ENCODE measurements at regions not wholly inside any gene's neighbourhood (a gene's known extent, or its start where the extent isn't known, plus 50 kb on each side); places are given as distances from the start of the nearest gene placed in this dataset.

DNA sequence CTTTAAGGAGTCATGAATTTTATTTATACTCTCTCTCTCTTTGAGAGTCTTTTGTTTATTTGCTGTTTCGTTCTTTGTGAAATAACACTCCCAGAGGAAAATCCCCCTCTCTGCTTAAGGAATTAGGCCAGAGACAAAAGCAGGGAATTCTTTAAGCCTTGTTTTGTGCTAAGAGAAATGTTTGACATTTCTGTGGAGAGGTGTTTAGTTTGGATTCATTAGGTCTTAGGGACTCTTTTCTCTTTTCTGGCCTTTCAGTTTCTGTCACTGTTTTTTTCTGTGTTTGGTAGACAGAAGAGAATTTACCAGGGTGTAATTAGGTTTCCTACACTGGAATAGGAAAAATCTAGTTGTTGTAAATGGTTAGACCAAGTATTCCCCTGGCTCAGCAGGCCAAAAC, 241.8 kb upstream of the NR2F2 start:
- DNase-seq (ENCODE audit: low spot score), result no peak

DNA sequence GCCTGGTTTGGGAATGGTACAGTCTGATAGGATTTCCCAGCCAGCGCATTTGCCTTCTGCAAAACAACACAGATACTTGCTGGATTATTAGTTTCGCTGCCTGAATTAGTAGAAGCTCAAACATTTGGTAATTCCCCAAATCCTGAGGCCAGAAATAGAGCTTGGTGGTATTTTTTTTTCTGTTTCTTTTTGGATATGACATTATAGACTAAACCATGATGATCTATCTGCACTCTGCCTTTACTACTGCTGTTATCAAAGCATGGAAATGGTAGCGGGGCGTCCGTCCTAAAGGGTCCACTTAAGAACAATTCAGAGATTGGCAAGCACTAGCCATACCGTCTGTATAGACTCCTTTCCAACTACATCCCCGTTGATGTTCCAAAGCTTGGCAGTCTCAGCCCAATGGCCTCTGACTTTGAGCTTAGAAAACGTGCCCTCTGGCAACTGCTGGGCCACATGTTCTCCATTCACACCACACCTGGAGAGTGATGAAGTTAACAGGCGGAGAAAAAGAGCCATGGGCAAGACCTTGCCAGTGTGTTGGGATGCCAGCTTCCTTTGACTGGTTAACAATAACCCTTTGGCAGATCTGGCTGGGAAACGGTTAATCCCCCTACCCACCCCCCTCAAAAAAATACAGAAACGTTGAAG, 241.0 kb upstream of the NR2F2 start:
- DNase-seq (ENCODE audit: low spot score), result no peak

DNA sequence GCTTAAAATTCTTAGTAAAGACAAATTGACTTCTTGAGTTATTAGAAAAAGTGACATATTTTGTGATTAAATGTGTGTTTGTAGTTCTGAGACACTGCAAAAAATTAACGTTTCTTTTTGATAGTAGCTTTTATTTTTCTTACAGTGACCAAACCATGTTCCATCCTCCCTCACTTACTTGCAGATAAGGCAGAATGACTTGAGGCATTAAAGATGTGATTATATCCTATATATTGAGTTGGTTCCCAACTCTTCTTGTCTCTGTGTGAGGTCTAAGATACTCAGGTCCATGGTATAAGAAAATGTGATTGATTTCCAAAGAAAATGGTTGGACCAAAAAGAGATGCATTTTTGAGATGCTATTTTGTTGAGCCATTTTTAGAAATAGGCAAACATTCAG, 238.3 kb upstream of the NR2F2 start:
- DNase-seq (ENCODE audit: low spot score), result no peak

DNA sequence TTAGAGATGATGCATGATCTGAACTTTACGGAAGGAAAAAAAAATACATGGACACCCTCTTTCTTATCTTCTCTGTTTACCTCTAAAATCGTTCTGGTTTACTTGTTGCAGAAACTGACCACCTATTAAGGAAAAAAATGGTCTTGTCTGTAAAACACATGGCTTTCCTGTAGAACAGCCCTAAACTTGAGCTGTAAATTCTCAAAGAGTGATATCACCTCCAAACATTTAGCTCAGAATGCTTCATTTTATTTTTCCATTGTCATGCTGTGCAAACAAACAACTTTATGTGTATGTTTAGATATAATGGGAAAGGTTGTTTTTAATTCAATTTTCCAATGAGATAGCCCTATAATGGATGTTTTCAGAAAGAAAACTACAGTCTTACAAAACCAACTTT, 237.4 kb upstream of the NR2F2 start:
- DNase-seq (ENCODE audit: low spot score), result peak; percentile 1

GRCh38 chr15:96097661-96098060, 232.8 kb upstream of the NR2F2 start:
- DNase-seq (ENCODE audit: low spot score), result no peak

DNA sequence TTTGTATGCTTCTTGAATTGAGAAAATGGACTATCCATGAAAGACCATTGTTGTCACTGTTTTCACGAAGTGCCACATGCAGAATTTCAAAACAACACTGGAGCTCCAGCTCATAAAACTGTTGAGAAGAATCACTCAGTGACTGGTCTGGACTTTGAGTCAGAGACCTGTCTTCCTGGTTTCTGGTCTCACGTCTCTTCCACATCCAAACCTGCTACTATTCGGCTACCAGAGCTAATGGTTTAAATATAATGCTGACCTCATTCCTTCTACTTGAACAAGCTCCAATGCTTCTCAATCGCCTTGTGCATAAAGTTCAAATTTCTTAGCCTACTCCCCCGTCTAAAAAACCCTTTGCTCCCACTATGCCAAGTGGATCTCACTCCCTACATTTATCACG, 227.9 kb upstream of the NR2F2 start:
- no peak for DNase-seq (ENCODE audit: low spot score)

- no peak for DNase-seq (ENCODE audit: low spot score)
These were observed 224.3 kb upstream of the NR2F2 start for GRCh38 chr15:96106181-96106580.

DNA sequence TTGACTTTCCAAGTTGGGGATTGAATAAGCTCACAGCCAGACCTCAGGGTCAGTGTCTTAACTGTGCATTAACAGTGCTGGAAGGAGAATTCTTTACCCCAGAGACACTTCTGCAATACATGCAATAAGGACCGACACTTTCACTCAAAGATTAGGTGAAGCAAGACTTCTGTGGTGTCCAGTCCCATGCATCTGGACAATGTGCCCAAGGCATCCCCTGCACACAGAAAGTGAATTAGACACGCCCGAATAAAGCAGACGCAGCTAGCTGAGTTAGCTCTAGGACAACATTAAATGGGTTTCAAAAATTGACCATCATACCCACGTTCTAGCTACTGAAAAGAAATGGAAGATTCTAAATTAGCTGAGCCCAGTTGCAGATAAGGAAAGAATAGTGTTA, 223.9 kb upstream of the NR2F2 start:
- DNase-seq (ENCODE audit: low spot score), result no peak

DNA sequence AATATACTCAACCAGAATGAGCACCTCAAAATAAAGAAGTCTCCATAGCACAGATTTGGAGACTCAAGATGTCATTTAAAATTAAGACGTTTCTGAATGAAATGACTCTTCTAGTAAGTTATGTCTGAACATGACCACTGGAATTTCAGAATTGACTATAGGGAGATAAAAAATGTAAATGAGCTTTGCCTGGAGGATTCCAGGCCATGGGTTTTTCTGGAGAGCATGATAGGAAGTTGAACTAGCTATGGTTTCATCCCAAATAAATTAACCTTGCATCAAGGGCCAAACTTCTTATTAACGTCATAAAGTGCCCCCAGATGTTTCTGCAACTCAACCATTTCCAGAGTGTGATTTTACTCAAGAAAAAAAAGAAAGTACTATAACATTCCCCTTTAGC, 222.6 kb upstream of the NR2F2 start:
- no peak for DNase-seq (ENCODE audit: low spot score)

- no peak for DNase-seq (ENCODE audit: low spot score)
These were observed 222.1 kb upstream of the NR2F2 start for GRCh38 chr15:96108405-96108804.

- DNase-seq (ENCODE audit: low spot score), result no peak
These were observed 220.7 kb upstream of the NR2F2 start for GRCh38 chr15:96109820-96110219.

GRCh38 chr15:96112018-96112417, 218.5 kb upstream of the NR2F2 start:
- no peak for DNase-seq (ENCODE audit: low spot score)

DNA sequence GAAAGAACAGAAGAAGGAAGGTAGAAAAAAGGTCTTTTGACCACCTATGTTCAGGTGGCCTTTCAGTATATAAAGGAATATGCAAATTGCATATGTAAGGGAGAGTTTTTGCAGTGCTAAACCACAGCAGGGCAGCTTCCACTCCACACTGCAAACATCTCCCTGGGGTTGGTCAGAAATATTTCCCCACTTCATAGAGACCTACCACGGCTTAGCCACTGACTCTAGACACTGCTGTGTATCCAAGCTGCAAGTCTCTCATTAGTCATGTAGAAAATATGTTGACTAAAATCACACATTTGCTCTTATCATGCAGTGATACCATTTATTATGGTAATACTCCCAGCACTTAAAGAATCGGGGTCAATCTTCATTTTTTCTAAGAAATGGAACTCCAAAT, 214.9 kb upstream of the NR2F2 start:
- DNase-seq (ENCODE audit: low spot score), result peak; percentile 44

- no peak for DNase-seq (ENCODE audit: low spot score)
These were observed 213.2 kb upstream of the NR2F2 start for GRCh38 chr15:96117270-96117669.

GRCh38 chr15:96119734-96120133, 210.8 kb upstream of the NR2F2 start:
- no peak for DNase-seq (ENCODE audit: low spot score)

DNA sequence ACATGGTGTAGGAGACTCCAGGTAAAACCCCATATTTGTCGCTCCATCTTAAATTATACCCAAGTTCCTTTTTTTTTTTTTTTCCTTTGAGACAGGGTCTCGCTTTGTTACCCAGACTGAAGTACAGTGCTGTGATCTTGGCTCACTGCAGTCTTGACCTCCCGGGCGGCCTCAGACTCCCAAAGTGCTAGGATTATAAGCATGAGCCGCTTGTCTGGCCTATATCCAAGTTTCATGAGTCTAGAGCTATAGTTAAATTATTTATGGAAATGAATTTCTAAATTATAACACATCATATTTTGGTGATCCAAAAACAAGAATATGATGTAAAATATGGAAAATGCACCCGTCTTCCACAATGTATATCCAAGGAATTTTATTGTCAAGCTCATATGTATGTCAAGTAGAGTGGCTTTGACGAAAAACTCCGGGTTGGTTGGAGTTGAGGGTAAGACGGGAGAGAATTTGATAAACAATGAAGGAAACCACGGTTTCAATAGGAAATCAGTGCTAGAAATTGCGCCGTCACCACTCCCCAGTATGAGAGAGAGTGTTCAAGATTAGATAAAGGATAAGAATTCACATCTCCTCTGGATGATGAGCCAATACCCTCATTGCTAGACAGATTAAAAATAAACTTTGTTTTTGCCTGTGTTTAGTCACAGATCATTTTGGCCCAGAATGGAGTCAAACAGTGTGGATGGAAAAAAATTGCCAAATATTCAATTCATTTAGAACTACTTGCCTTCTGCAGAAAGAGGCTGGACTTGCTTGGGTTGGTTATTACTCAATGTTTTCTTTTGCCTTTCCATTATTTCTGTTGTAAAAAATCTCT, 209.2 kb upstream of the NR2F2 start:
- no peak for DNase-seq (ENCODE audit: low spot score)

DNA sequence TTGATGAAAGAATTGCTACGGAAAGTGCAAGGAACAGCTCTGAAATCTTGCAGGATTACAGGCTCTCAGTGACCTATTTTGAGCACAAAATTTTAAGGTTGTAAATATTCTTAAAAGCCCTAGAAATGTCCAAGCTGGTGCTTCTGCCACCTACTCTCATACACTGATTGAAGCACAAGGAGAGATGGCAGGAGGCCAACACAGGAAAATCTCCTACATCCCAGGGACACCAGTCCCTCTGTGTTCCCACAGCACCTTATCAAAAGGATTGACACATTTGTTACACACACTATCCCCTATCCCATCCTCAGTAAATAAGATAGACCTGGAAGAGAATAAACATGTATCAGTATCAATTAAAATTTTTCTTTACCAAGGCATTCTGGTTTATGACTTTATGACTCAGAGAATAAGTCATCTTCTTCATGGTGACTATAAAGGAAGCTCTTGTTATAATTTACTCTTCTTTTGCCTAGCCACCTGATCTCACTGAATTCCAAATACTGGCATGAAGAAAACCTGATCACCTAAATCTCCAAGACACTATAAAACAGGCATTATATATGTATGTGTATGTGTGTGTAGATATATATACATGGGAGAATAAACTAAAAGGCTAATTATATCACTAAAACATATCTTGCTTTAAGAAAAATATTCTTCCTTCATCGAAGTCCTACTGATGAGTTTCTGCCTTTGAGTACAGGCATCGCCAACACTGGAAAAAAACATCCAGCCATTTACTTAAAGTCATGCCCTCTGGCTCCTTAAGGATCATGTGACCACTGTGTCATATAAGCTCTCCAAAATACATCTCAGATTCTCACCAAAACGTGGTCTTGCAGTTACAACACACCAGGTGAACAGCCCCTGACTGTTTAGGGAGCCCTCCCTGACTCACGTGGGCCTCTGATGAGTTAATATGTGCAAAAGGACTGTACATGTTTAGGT, 208.1 kb upstream of the NR2F2 start:
- DNase-seq (ENCODE audit: low spot score), result peak; percentile 51

- no peak for DNase-seq (ENCODE audit: low spot score)
These were observed 207.5 kb upstream of the NR2F2 start for GRCh38 chr15:96123028-96123400.

- DNase-seq (ENCODE audit: low spot score), result no peak
These were observed 206.8 kb upstream of the NR2F2 start for GRCh38 chr15:96123630-96124187.

DNA sequence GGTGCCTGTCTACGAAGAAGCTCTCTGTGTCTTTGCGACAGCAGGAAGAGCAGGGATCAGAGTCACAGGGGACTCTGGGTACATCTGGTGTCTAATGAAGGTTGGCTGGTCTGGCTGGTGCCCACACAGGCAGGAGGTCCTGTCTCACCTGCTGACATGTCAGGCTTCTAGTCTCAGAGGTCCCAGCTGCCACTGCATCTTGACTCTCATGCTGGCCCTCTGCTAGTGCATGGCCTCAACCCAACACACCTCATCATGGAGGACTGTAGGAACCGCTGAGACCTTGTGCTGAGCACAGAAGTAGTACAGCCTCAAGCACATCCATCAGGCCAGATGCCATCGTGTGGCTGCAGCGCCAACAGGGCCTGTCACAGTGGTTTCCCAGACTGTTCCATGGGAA, 206.1 kb upstream of the NR2F2 start:
- DNase-seq (ENCODE audit: low spot score), result no peak

GRCh38 chr15:96125721-96126415, 204.6 kb upstream of the NR2F2 start:
- peak; percentile 43 for DNase-seq (ENCODE audit: low spot score)

DNA sequence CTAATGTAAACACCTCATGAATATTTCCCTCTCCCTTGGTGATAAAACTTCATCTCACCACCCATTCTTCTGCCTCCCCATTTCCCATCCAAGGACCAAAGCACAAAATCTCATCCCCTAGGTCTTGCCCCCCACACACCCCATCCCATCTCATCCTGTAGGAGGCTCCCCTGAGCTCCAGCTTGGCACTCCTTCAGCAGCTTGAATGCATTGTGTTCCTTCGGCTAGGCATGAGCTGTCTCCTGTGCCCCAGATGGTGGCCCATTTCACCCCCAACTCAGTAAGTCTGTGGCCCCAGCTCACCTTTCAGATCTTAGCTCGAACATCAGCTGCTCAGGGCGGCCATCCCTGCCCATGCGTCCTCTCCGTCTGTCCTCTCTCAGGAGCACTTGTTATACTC, 203.6 kb upstream of the NR2F2 start:
- no peak for DNase-seq (ENCODE audit: low spot score)
